ENCODE measurements at regions not wholly inside any gene's neighbourhood (a gene's known extent, or its start where the extent isn't known, plus 50 kb on each side); places are given as distances from the start of the nearest gene placed in this dataset.

DNA sequence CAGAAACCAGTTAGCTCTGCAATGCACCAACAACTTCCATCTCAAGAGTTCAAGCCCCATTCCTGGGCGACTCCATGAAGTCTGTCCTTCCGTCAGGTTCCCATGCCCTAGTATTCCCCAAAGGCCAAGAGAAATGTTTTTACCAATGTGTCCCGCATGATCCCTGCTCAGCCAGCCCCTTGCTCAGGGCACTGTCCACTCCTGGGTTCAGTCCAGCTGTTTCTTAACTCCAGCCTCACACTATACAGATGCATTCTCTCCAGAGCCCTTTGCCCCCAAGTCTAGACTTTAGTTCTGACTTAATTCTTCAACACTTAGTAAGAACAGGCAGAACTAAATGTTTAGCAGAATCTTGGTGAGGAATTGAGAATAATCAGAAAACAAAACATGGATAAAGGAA, 497.5 kb downstream of the SOX6 start:
- no peak for TF ChIP-seq POLR2A (IDR thresholded peaks at IDR 0.05)
- TF ChIP-seq POLR2AphosphoS5 (IDR thresholded peaks at IDR 0.05): no peak
- TF ChIP-seq, protein P1, sequence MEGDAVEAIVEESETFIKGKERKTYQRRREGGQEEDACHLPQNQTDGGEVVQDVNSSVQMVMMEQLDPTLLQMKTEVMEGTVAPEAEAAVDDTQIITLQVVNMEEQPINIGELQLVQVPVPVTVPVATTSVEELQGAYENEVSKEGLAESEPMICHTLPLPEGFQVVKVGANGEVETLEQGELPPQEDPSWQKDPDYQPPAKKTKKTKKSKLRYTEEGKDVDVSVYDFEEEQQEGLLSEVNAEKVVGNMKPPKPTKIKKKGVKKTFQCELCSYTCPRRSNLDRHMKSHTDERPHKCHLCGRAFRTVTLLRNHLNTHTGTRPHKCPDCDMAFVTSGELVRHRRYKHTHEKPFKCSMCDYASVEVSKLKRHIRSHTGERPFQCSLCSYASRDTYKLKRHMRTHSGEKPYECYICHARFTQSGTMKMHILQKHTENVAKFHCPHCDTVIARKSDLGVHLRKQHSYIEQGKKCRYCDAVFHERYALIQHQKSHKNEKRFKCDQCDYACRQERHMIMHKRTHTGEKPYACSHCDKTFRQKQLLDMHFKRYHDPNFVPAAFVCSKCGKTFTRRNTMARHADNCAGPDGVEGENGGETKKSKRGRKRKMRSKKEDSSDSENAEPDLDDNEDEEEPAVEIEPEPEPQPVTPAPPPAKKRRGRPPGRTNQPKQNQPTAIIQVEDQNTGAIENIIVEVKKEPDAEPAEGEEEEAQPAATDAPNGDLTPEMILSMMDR (IDR thresholded peaks at IDR 0.05 in 8 of 11, conservative IDR thresholded peaks at IDR 0.05 in 3 of 11): no peak
